C1 segment of cervical spinal cord (tissue), 14 donors: ENCODE measurements at regions not wholly inside any gene's neighbourhood (a gene's known extent, or its start where the extent isn't known, plus 50 kb on each side); places are given as distances from the start of the nearest gene placed in this dataset.

ENCODE experiments used
- DNase-seq, 14 donors: peaks; one replicate each; lab custom pipeline; 2025; lab: John Stamatoyannopoulos, UW

DNA sequence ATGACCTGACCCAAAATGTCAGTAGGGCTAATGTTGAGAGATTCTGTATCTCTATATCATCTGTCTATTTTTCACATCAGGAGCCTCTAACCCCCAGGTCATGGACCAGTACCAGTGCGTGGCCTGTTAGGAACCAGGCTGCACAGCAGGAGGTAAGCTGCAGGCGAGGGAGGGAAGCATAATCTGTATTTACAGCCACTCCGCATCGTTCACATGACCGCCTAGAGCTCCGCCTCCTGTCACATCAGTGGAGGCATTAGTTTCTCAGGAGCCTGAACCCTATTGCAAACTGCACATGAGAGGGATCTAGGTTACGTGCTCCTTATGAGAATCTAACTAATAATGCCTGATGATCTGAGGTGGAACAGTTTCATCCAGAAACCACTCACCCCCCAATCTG, 180.6 kb downstream of the RDH14 start:
- DNase-seq, result no peak

DNA sequence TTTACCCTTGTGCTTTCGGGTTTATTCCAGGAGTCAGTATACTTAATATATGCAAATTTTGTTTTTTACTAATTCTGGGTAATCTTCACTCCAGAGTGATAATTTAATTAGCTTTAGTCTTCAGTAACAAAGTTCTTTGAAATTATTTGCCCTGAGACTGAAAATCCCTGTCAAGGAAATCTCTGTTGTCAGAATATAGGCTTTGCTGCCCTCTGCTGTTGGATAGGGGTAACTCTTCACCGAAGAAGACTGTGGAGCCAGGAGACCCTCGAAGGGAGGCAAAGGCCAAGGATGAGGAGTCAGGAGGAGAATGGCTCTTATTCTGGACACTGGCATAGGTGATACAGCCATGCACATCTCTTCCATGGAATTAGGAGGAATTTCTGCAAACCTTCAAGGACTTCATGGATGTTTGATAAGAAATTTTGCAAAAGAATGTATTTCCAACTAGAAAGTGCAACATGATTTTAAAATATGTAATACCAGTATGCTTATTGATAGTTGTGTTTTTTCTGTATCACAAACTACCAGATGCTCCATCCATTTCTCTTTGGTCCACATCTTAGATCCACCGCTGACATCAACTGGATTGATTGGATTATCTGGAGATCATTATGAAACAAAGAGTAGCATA, 182.3 kb downstream of the RDH14 start:
- peak in 3 of 14 donors; percentile 1 to 18 (median 4) for DNase-seq

DNA sequence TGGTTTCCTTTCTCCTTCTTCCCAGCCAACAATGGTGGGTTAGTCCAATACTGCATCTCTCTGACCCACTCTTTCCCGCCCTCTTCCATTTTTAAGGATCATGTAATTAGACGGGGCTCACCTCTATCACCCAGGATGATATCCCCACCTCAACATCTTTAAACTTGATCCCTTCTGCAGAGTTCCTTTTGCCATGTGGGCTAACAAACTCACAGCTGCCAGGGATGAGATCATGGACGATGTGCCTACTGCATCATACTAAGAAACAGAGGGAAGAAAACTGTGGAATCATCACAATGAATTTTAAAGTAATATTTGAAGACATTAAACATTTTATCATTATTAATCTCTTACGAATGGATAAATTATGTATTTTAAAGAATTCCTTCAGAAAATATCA, 183.5 kb downstream of the RDH14 start:
- DNase-seq, result no peak

DNA sequence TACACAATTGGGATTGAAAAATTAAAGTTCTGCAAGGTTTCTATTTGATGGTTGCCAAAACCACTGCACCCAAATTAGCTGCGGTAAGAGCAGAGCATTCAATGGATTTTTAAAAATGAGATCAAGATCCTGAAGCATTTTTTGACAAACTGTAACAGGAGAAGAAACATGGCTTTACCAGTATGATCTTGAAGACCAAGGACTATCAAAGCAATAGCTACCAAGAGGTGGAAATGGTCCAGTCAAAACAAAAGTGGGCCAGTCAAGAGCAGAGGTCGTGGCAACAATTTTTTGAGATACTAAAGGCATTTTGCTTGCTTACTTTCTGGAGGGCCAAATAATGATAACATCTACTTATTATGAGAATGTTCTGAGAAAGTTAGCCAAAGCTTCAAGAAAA, 186.8 kb downstream of the RDH14 start:
- DNase-seq, result no peak

DNA sequence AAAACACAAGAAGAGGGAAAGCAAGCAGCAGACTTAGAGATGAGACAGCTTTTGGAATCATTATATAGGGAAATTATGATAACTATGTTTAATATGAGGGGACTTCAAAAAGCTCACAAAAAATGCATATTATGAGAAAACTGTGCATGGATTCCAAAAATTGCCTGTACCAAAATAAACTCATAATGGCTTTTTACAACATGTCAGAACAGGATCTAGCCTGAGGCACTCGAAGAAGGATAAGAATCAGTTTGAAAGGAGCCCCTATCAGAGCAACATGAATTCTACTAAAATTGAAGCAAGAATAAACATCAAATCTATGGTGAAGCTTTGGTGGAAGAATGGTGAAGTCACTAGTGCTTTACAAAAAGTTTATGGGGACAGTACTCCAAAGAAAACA, 187.4 kb downstream of the RDH14 start:
- DNase-seq, result no peak

DNA sequence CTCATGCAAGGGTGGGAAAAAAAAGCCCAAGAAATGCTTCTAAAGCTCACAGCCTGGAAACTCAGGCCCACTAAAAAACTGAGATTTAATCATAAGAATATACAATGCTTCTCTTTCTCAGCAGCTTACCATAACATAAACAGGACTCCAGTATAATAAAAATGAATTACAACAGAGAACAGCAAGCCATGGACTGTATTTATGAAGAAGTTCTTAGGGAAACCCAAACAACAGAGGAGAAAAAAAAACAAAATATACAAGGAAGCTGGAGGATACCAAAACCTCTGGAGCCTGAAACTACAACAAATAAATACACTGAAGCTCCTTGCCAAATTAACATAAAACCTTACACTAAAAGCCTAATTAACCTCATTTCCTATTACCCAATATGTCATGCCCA, 187.8 kb downstream of the RDH14 start:
- no peak for DNase-seq

DNA sequence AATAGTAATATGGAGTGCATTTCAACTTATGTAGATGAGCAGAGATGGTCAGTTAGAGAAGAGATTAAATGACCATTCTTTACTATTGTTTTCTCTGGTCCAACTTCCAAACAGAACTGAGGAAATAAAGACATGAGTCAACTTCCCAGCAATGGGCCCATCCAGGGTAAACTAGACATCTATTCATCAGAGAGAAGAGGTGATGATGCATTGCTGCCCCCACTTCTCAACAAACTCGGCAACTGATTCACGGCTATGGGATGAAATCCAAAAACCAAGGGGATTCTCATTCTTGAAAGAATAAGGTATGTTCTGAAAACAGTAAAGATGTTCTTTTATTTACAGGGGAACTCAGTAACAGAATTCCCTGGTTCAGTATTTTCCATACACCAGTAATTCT, 190.7 kb downstream of the RDH14 start:
- no peak for DNase-seq

DNA sequence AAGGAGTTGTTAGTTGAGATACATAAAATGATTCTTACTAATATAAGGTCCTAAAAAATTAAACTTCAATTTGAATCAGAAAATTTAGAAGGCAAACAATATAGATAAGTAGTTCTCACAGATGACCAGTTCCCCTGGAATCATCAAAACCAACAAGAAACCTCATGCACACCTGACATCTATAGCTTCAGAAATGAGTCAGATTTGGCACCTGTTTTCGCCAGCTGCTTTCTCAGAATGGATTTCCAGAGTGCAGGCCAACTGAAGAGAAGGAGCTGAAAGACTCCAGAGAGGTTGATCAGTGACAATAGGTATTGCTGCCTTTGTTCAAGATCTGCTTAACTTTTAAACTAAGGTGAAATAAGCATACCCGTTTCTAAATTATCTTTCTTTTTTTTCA, 192.4 kb downstream of the RDH14 start:
- DNase-seq, result no peak

DNA sequence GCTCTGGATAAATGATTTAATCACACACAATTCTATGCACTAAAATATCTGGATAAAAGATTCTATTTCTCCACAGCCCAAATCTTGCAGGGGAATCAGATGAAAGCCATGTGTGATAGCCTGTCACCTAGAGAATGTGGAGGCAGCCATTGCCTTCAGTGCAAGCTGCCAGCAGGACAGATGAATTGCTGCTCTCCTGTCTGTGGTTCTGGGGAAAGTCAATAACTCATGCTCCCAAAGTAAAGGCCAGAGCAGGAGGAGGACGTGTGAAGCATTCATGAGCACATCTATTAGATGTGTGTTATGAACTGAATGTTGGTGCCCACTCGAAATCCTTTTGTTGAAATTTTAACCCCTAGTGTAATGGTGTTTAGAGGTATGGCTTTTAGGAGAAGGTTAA, 195.1 kb downstream of the RDH14 start:
- DNase-seq, result no peak

DNA sequence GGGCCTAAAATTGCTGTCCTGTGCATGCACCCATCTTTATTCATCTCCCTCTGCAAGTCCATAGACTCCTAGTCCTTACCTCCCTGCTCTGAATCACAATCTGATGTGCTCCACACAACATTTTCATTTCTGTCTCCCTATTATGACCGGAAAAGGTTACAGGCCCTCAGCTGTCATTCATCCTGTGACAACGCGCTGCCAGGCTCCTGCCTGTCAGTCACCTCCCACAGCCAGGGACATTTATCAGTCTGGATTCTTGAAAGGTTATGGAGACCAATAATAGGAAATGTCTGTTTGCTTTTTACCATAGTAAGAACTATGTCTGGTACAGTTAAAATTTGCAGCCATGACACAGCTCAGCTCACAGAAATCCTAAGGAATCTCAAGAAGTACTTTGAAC, 197.1 kb downstream of the RDH14 start:
- DNase-seq, result no peak

DNA sequence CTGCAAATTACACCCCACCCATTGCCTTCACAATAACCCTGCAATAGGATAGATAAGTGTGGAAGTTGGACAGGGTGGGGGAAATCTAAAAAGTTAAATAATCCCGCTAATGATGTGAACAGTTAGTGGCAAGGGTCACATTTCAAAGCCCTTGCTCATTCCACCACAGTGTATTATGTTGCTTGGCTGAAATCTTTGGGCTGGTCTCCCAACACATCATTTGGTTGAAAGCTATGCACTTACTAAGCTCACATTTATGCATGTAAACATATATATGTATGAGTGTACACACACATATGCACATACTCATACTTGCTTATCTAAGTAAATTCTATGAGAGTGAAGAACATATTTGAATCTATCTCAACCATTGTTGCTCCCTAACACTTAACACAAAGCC, 197.8 kb downstream of the RDH14 start:
- DNase-seq, result no peak

DNA sequence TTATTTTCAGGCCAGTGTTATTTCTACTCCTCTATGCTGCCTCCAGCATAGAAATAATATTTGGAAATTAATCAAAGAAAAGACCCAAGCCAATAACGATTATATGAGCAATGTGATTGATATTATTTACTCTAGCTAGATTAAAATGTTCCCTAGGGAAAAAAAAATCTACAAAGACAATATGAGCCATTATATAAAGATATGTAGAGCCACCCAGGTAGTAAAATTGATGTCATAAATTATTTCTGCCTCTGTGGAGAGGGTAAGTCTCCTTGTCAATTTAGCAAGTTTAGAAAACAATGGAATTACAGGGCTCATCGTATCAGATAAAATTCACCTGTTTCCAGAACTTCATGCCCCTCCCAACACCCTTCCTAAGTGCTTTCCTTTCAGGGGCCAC, 202.9 kb downstream of the RDH14 start:
- no peak for DNase-seq

DNA sequence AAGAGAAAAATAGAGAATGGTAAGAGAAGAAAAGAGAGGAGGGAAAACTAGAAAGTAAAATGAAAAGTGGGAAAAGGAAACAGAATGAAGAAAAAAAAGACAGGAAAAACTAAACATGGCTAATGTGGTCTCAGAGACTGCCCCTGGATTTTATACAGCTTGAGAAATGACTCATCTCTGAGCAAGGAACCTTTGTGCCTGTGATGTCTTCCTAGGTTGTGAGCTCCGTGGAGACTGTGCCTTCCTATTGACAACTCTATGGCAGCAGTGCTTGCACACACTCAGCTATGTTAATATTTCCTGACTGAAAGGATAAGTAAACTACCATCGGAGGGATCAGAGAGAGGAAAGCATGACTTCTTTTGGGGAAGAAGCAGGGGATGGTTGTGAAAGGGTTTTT, 203.8 kb downstream of the RDH14 start:
- DNase-seq, result no peak

DNA sequence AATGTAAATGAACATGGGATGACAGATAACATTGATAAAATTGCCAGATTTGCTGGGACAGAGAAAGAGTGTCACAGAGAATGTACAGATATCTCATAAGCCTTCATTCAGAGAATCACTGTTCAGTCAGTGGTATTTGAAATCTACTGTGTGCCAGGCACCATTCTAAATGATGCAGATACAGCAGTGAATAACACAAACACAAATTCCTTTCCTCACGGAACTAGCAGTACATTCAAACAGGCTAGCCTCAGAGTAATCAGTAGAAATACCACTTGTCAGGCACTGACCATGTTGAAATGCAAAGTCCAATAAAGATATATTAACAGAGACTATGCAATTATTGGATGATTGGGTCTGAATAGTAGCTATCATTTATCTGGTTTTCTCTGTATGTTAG, 211.0 kb downstream of the RDH14 start:
- no peak for DNase-seq

DNA sequence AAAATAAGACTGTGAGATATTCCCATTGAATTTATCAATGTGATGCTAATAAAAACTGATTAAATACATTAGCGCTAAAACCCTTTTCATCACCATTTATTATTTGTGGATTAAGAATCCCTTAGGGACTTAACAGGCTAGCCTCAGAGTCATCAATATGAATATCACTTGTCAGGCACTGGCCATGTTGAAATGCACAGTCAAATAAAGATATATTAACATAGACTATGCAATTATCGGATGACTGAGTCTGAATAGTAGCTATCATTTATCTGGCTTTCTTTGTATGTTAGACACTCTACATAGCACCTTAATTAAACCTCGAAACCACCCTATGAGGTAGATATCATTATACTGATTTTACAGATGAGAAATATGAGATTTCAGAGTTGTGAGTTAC, 213.6 kb downstream of the RDH14 start:
- no peak for DNase-seq

DNA sequence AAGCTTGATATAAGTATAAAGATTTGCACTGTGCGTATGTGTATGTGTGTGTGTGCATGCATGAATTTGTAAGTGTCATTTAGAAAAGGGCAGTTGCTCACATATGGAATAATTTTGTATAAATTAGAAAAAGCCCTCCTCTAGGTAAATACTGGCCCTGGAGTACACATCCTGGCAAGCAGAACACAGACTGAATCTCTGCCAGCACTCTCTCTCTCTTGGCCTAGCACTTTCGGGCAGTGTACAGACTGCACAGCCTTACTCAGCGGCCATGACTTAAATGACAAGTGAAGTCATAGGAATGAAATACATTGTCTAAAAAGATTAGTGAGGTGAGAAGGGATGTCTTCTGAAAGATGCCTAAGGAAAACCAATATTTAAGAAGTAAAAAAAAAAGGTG, 214.1 kb downstream of the RDH14 start:
- DNase-seq, result peak in 1 of 14 donors; percentile 14

DNA sequence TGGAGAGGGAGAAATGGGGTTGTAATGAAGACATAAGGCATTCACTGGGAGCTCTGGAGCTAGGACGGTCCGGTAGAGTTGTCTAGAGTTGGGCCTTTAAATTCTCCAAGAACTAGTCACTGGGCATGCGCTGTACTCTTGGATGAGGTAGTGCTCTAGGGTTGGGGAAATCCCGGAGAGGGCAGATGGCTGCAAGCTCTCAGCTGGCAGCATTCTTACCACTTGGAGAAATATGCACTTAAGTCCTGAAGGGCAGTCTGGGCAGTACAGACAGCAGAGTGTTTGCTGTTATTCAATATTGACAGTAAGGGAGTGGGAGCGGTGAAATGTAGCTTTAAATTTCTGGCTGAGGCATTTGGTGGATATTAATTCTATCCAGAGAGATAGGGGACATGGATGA, 214.6 kb downstream of the RDH14 start:
- no peak for DNase-seq

DNA sequence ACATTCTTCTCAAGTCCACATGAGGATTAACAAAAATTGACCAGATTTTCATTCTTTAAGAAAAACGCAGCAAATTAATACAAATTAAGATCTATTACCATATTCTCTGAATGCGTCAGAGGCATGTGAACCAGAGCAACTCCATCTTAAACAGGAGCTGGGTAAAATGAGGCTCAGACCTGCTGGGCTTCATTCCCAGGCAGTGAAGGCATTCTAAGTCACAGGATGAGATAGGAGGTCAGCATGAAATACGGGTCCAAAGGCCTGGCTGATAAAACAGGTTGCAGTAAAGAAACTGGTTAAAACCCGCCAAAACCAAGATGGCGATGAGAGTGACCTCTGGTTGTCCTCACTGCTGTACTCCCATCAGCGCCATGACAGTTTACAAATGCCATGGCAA, 217.6 kb downstream of the RDH14 start:
- DNase-seq, result no peak

DNA sequence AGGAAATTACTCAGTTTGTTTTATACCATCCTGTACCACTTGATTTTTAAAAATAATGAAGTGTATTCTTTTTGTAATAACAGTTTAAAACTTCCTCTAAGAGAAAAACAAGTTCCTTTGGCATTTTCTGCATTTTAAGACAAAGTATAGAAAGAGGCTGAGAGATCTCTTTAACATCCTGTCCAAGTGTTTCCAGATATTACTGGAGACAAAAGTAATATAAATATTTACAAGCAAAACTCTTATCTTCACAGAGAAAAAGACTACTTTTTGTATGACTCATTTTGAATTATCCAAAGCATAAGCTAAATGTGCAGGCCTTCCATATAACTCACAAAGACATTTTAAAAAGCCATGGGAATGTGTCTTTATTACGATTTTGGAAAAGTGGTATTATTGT, 221.1 kb downstream of the RDH14 start:
- no peak for DNase-seq

DNA sequence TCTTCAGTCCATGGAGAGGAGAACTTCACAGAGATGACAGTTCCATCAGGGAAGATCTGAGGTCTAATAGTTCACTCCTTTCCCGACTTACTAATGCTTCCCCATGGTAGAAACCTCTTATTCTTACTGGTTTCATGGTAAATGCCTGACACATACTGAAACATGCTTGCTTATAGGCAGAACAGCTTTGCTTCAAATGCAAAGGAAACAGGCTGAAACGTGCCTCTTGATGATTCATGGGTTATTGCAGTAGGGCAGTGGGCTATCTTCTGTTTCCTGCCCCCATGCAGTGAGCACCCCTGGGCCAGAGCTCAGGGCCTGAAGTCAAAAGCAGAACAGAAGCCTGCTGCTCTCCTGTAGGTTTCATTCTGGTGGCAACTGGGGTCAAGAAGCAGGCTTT, 223.5 kb downstream of the RDH14 start:
- no peak for DNase-seq

DNA sequence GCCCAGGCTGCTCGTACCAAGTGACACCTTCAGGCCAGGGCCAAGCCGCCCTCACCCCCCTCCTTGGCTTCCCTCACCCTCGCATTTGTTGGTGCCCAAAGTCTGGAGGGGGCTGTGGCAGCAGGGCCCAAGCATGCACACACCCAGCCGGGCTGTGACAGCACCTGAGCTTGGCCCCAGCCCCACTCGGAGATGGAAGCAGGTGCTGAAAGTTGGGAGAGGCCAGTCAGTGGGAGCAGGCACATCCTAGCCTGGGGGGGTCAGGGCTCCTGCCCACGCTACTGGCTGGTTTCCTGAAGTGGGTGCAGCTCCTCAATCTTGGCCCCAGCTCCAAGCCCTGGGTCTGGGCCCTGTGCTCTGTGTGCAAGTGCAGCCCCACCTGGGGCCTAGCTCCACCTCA, 228.0 kb downstream of the RDH14 start:
- DNase-seq, result no peak

DNA sequence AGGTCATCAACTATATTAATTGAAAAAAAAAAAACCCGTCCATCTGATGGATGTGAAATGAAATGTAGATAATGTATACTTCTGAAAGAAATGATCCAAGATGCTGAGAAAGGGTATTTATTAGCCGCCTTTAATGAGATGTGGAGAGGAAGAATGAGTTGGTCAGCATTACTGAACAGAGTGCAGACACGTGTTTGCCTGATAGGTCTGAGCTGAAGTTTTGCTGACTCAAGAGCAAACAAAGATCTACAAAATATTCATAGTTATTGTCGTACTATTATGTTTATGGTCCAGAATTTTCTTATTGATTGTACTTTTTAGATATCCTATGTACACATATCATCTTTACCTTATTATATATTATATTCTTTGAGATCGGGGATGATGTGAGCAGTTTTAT, 235.3 kb downstream of the RDH14 start:
- no peak for DNase-seq

DNA sequence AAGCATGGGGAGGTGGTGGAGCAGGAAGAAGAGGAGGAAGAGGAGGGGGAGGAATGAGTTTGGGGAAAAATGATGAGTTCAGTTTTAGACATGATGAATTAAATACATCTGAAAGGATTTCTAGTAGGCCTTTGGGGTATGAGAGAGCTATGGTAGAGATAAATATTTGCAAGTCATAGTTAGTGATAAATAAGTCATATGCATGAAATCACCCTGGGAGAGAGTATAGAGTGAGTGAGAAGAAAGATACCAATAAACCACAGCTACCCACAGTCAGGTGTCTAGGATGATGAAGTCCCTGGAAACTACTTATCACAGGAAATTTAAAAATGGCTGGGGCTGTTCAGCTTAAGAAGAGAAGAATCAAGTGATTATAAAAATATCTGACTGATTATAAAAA, 240.5 kb downstream of the RDH14 start:
- DNase-seq, result no peak

DNA sequence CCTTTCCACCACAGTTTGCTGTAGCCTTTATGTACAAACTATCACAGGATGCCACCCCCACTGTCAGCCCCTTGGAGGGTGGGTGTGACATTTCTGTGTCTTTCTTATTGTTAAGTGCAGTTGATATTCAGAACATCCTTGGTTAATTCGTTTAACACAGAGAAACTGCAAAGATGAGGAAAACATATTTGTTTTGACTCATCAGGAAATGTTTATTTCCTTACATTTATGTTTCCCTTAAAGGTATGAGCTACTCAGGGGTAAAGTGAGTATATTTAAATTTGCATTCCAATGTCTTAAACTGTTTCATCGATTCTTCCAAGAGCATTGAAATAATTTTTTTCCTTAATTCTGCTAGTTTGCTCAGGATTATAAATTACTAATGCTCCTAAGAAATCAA, 243.4 kb downstream of the RDH14 start:
- no peak for DNase-seq

DNA sequence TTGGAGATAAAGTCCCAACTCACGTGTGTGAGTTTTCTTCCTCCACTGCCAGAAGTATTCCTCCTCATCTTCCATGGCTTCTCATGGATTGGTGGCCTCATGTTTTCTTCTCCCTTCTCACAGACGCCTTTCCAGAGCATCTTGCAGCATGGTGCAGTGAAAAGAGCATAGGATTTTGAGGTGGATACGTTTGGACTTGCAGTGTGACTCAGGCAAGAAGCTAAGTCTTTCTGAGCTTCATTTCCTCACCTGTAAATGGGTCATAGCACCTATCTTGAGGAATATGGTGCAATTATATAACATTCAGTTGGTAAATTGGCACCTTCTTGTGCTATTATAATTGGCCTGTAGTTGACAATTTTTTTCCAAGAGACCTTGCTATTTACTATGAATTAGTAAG, 247.6 kb downstream of the RDH14 start:
- no peak for DNase-seq
